ENCODE measurements at regions not wholly inside any gene's neighbourhood (a gene's known extent, or its start where the extent isn't known, plus 50 kb on each side); places are given as distances from the start of the nearest gene placed in this dataset.

GRCh38 chr5:1652873-1653697 is 129.3 kb upstream of the LPCAT1 start:
- H3K4me3 ChIP-seq (ENCODE audit: low read length), result no peak overlapping the region
- no peak for TF ChIP-seq CTCF (conservative IDR thresholded peaks at IDR 0.05; ENCODE audit: low read length)
- peak; percentile 15 for DNase-seq (ENCODE audit: low read depth)

- H3K4me3 ChIP-seq (ENCODE audit: low read length), result no peak overlapping the region
- TF ChIP-seq CTCF (conservative IDR thresholded peaks at IDR 0.05; ENCODE audit: low read length), result no peak
- DNase-seq (ENCODE audit: low read depth), result no peak
Measured at GRCh38 chr5:1651971-1652872, 128.5 kb upstream of the LPCAT1 start.

- no peak overlapping the region for H3K4me3 ChIP-seq (ENCODE audit: low read length)
- TF ChIP-seq CTCF (conservative IDR thresholded peaks at IDR 0.05; ENCODE audit: low read length), result no peak
- no peak for DNase-seq (ENCODE audit: low read depth)
Measured at GRCh38 chr5:1651250-1651649, 127.5 kb upstream of the LPCAT1 start.

GRCh38 chr5:1649554-1649953 is 125.8 kb upstream of the LPCAT1 start:
- DNase-seq (ENCODE audit: low read depth), result no peak
- TF ChIP-seq CTCF (conservative IDR thresholded peaks at IDR 0.05; ENCODE audit: low read length), result no peak
- H3K4me3 ChIP-seq (ENCODE audit: low read length), result no peak overlapping the region

- peak; percentile 86 for DNase-seq (ENCODE audit: low read depth)
- no peak overlapping the region for H3K4me3 ChIP-seq (ENCODE audit: low read length)
- no peak for TF ChIP-seq CTCF (conservative IDR thresholded peaks at IDR 0.05; ENCODE audit: low read length)
Measured at GRCh38 chr5:1648806-1649205, 125.0 kb upstream of the LPCAT1 start.

- no peak overlapping the region for H3K4me3 ChIP-seq (ENCODE audit: low read length)
- DNase-seq (ENCODE audit: low read depth), result no peak
- no peak for TF ChIP-seq CTCF (conservative IDR thresholded peaks at IDR 0.05; ENCODE audit: low read length)
Measured at GRCh38 chr5:1647580-1647979, 123.8 kb upstream of the LPCAT1 start.

Measured in AG10803 (cell line).